Natural killer cell (primary cell): ENCODE measurements at regions not wholly inside any gene's neighbourhood (a gene's known extent, or its start where the extent isn't known, plus 50 kb on each side); places are given as distances from the start of the nearest gene placed in this dataset.
"Not testable (repeated sequence)": the region's sequence is repeated elsewhere in the genome, so short reads cannot be mapped to it uniquely, and the experiment has no call there.

Experiments used
- ATAC-seq, 3 donors: fragments of 150-1000 bp in 2 of 3; fragments of 200-7000 bp in 1 of 3; cut with Tn5 transposase; 1 replicate in 1 of 3; 2 replicates in 2 of 3; pipeline ENCODE4 v1.10.0; 2021; ENCODE audit warnings: mild to moderate bottlenecking in 2 of 3, moderate library complexity in 2 of 3
- DNase-seq, 2 donors: peaks; one replicate each; pipeline versions ENCODE4 v3.0.0 to v3.0.0-alpha.2; 2013 to 2021; ENCODE audit warnings: mixed read lengths in 1 of 2
- H3K27ac ChIP-seq: one replicate; pipeline ENCODE4 v1.5.1; 2013; ENCODE audit warnings: mild to moderate bottlenecking, low read length
- H3K27me3 ChIP-seq: one replicate; pipeline ENCODE4 v1.6.1; 2013; ENCODE audit warnings: low read length; ENCODE audit not compliant: control insufficient read depth, insufficient read depth
- H3K36me3 ChIP-seq: one replicate; pipeline ENCODE4 v1.6.1; 2013; ENCODE audit warnings: low read length; ENCODE audit not compliant: control insufficient read depth, insufficient read depth
- H3K4me1 ChIP-seq: one replicate; pipeline ENCODE4 v1.6.1; 2013; ENCODE audit warnings: low read length; ENCODE audit not compliant: control insufficient read depth, insufficient read depth
- H3K4me3 ChIP-seq: one replicate; pipeline ENCODE4 v1.5.1; 2013; ENCODE audit warnings: low read length
- H3K9me3 ChIP-seq: one replicate; pipeline ENCODE4 v1.6.1; 2013; ENCODE audit warnings: low read length; ENCODE audit not compliant: control insufficient read depth, insufficient read depth
- H3K27ac Mint-ChIP-seq, 2 donors: one replicate each; pipeline ENCODE4 v1.8.0; 2022; ENCODE audit warnings: mild to moderate bottlenecking in 2 of 2, mixed read lengths in 2 of 2, moderate library complexity in 1 of 2
- H3K27me3 Mint-ChIP-seq, 2 donors: one replicate each; pipeline ENCODE4 v1.8.0; 2022; ENCODE audit warnings: low read depth in 2 of 2, mixed read lengths in 2 of 2
- H3K36me3 Mint-ChIP-seq: one replicate; pipeline ENCODE4 v1.8.0; 2022; ENCODE audit warnings: mixed read lengths
- H3K4me1 Mint-ChIP-seq, 2 donors: one replicate each; pipeline ENCODE4 v1.8.0; 2022; ENCODE audit warnings: mixed read lengths in 2 of 2
- H3K4me3 Mint-ChIP-seq: one replicate; pipeline ENCODE4 v1.8.0; 2022; ENCODE audit warnings: mild to moderate bottlenecking, moderate library complexity, mixed read lengths
- H3K9me3 Mint-ChIP-seq, 2 donors: one replicate each; pipeline ENCODE4 v1.8.0; 2022; ENCODE audit warnings: mixed read lengths in 2 of 2
- CTCF ChIP-seq: fragments of 200-600 bp; IDR thresholded peaks from one replicate; pipeline ENCODE4 v1.8.0; 2022; ENCODE audit warnings: antibody characterized with exemption
- WGBS: methylation state at CpG from one replicate; pipeline ENCODE4 v1.1.7; 2013; ENCODE audit warnings: missing lambda C conversion rate; ENCODE audit not compliant: insufficient coverage; 5-methylcytosine and 5-hydroxymethylcytosine counted together
- intact Hi-C: fragments of 100-400 bp; cut with micrococcal nuclease; formaldehyde crosslinking; loops from one replicate; pipeline ENCODE4 v1.14.2; 2022

GRCh38 chr1:100657876-100658715 is 61.4 kb upstream of the VCAM1 start:
- DNase-seq (no peak), ATAC-seq (no peak)
- no peaks in the 10 kb centered on the region for H3K36me3 Mint-ChIP-seq

GRCh38 chr1:100658716-100659026 is 60.9 kb upstream of the VCAM1 start:
- Mint-ChIP-seq H3K36me3 (no peaks in the 10 kb centered on the region), H3K9me3 (no peaks in the 10 kb centered on the region), H3K4me3 (no peak overlapping the region), H3K4me1 (no peaks in the 10 kb centered on the region), H3K27ac (no peak overlapping the region), H3K27me3 (peaks cover 0 to 16% of the 10 kb centered on the region in 2 donors)
- Histone ChIP-seq H3K4me1 (no peaks in the 10 kb centered on the region), H3K9me3 (no peaks in the 10 kb centered on the region), H3K27me3 (no peaks in the 10 kb centered on the region), H3K27ac (no peak overlapping the region), H3K4me3 (no peak overlapping the region), H3K36me3 (no peaks in the 10 kb centered on the region)
- DNase-seq (no peak), ATAC-seq (no peak)
- intact Hi-C loops: no loop called here
- TF ChIP-seq CTCF: no peak

More at GRCh38 chr1:100657876-100658715, 61.4 kb upstream of the VCAM1 start:
- Mint-ChIP-seq H3K27ac (no peak overlapping the region), H3K4me3 (no peak overlapping the region), H3K9me3 (no peaks in the 10 kb centered on the region), H3K27me3 (peaks cover 0 to 16% of the 10 kb centered on the region in 2 donors), H3K4me1 (no peaks in the 10 kb centered on the region)
- TF ChIP-seq CTCF: no peak
- Histone ChIP-seq H3K4me3 (no peak overlapping the region), H3K4me1 (no peaks in the 10 kb centered on the region), H3K36me3 (no peaks in the 10 kb centered on the region), H3K9me3 (no peaks in the 10 kb centered on the region), H3K27me3 (no peaks in the 10 kb centered on the region), H3K27ac (no peak overlapping the region)
- intact Hi-C loops: no loop called here
- WGBS: 80% methylated on average over 8 of the region's 10 CpGs

- no peak overlapping the region for H3K27ac ChIP-seq
- no peaks in the 10 kb centered on the region for H3K27me3 ChIP-seq
- TF ChIP-seq CTCF: no peak
- Mint-ChIP-seq H3K4me3 (no peak overlapping the region), H3K27ac (no peak overlapping the region), H3K36me3 (no peaks in the 10 kb centered on the region), H3K9me3 (no peaks in the 10 kb centered on the region), H3K4me1 (no peaks in the 10 kb centered on the region), H3K27me3 (peaks cover 0 to 16% of the 10 kb centered on the region in 2 donors)
- H3K4me3 ChIP-seq: no peak overlapping the region
- intact Hi-C loops: no loop called here
- no peak for ATAC-seq
- no peaks in the 10 kb centered on the region for H3K9me3 ChIP-seq
- no peak for DNase-seq
- H3K36me3 ChIP-seq: no peaks in the 10 kb centered on the region
- WGBS: 50% methylated on average over 1 of the region's 1 CpG
- no peaks in the 10 kb centered on the region for H3K4me1 ChIP-seq
These were observed 58.4 kb upstream of the VCAM1 start for GRCh38 chr1:100661176-100661575.

GRCh38 chr1:100668494-100668893 is 51.0 kb upstream of the VCAM1 start:
- H3K9me3 Mint-ChIP-seq, intact Hi-C loops, H3K27me3 Mint-ChIP-seq, H3K36me3 Mint-ChIP-seq, H3K4me1 ChIP-seq, DNase-seq, H3K27me3 ChIP-seq, H3K4me3 Mint-ChIP-seq, H3K4me3 ChIP-seq, H3K9me3 ChIP-seq, H3K27ac Mint-ChIP-seq, H3K36me3 ChIP-seq, ATAC-seq, H3K4me1 Mint-ChIP-seq, H3K27ac ChIP-seq: not testable (repeated sequence)
- 92% methylated on average over 7 of the region's 7 CpGs for WGBS
